ENCODE measurements at regions not wholly inside any gene's neighbourhood (a gene's known extent, or its start where the extent isn't known, plus 50 kb on each side); places are given as distances from the start of the nearest gene placed in this dataset.

- H3K9me3 ChIP-seq: no peaks in the 10 kb centered on the region
- no peaks in the 10 kb centered on the region for H3K4me1 ChIP-seq
- ATAC-seq (no peak), DNase-seq (ENCODE audit: low read depth in 1 of 2, low spot score in 1 of 2) (no peak), FAIRE-seq (no peak)
- TF ChIP-seq MYC (IDR thresholded peaks at IDR 0.05; ENCODE audit: borderline replicate concordance, low read length) (no peak), RCOR1 (IDR thresholded peaks at IDR 0.05; ENCODE audit: low read depth, low read length) (no peak), ESRRA (IDR thresholded peaks at IDR 0.05; ENCODE audit: borderline replicate concordance, low read length) (no peak), RAD21 (conservative IDR thresholded peaks at IDR 0.05 in 1 of 2, IDR thresholded peaks at IDR 0.05 in 1 of 2) (no peak), NFE2L2 (conservative IDR thresholded peaks at IDR 0.05; ENCODE audit: low read length) (no peak), RFX5 (IDR thresholded peaks at IDR 0.05) (no peak), ZFP36 (IDR thresholded peaks at IDR 0.05; ENCODE audit: borderline replicate concordance, partially characterized antibody) (no peak), ZSCAN20 (CRISPR knock-in tag; IDR thresholded peaks at IDR 0.05) (no peak), EHMT2 (IDR thresholded peaks at IDR 0.05; ENCODE audit: low read depth) (no peak), RARB (CRISPR knock-in tag; IDR thresholded peaks at IDR 0.05) (no peak), PHF8 (IDR thresholded peaks at IDR 0.05; ENCODE audit: borderline replicate concordance, low read depth) (no peak), REST (IDR thresholded peaks at IDR 0.05) (no peak), JUN (IDR thresholded peaks at IDR 0.05) (no peak), SREBF2 (IDR thresholded peaks at IDR 0.05) (no peak), MAZ (IDR thresholded peaks at IDR 0.05; ENCODE audit: borderline replicate concordance, low read depth, low read length) (no peak), RNF2 (IDR thresholded peaks at IDR 0.05; ENCODE audit: borderline replicate concordance, low read depth) (no peak), HDAC2 (IDR thresholded peaks at IDR 0.05) (no peak), KDM1A (IDR thresholded peaks at IDR 0.05; ENCODE audit: low read depth) (no peak), CBX2 (IDR thresholded peaks at IDR 0.05; ENCODE audit: borderline replicate concordance, low read depth) (no peak)
- CTCF ChIA-PET: no interaction called here
- 2% methylated on average over 2 of the region's 2 CpGs for WGBS (ENCODE audit: missing lambda C conversion rate)
- H3K4me2 ChIP-seq: no peak overlapping the region
- POLR2A ChIA-PET: no interaction called here
- H3K4me3 ChIP-seq: no peak overlapping the region
- H3K27ac ChIP-seq: no peak overlapping the region
These were observed 667.6 kb upstream of the CELF2 start for GRCh38 chr10:10350050-10350449.

- CTCF ChIA-PET: no interaction called here
- no peak for DNase-seq (ENCODE audit: low read depth in 1 of 2, low spot score in 1 of 2)
- POLR2A ChIA-PET: no interaction called here
- Histone ChIP-seq H3K4me1 (no peaks in the 10 kb centered on the region), H3K4me3 (no peak overlapping the region), H3K4me2 (no peak overlapping the region), H3K27ac (no peak overlapping the region), H3K9me3 (no peaks in the 10 kb centered on the region)
- TF ChIP-seq HOXA7 (CRISPR knock-in tag; IDR thresholded peaks at IDR 0.05) (no peak), MYC (IDR thresholded peaks at IDR 0.05; ENCODE audit: borderline replicate concordance, low read length) (no peak), HDAC2 (IDR thresholded peaks at IDR 0.05) (no peak), FOSL2 (IDR thresholded peaks at IDR 0.05) (no peak), FOSL2 (CRISPR knock-in tag; IDR thresholded peaks at IDR 0.05) (no peak)
- ATAC-seq: no peak
- 0% methylated on average over 2 of the region's 2 CpGs for WGBS (ENCODE audit: missing lambda C conversion rate)
- FAIRE-seq: no peak
These were observed 666.2 kb upstream of the CELF2 start for GRCh38 chr10:10351451-10351850.

- ATAC-seq (no peak), DNase-seq (ENCODE audit: low read depth in 1 of 2, low spot score in 1 of 2) (no peak), FAIRE-seq (no peak)
- H3K4me2 ChIP-seq: no peak overlapping the region
- no peak overlapping the region for H3K4me3 ChIP-seq
- no peaks in the 10 kb centered on the region for H3K9me3 ChIP-seq
- H3K27ac ChIP-seq: no peak overlapping the region
- 5% methylated on average over 8 of the region's 8 CpGs for WGBS (ENCODE audit: missing lambda C conversion rate)
- POLR2A ChIA-PET: no interaction called here
- no peaks in the 10 kb centered on the region for H3K4me1 ChIP-seq
- CTCF ChIA-PET: interaction anchor here (0.6 kb wide), 2 partner anchors 41 to 935 kb away, joined by 3 read pairs; no protein-coding TSS in a partner anchor
- no peak for TF ChIP-seq RARB (CRISPR knock-in tag; IDR thresholded peaks at IDR 0.05)
- TF ChIP-seq BHLHE40 (IDR thresholded peaks at IDR 0.05; ENCODE audit: low read depth, low read length): no peak
- TF ChIP-seq CTCF (IDR thresholded peaks at IDR 0.05): no peak
- no peak for TF ChIP-seq ESRRA (IDR thresholded peaks at IDR 0.05; ENCODE audit: borderline replicate concordance, low read length)
- TF ChIP-seq E2F6 (IDR thresholded peaks at IDR 0.05; ENCODE audit: borderline replicate concordance, low read depth): no peak
- no peak for TF ChIP-seq NFE2L2 (conservative IDR thresholded peaks at IDR 0.05; ENCODE audit: low read length)
- no peak for TF ChIP-seq ELK1 (IDR thresholded peaks at IDR 0.05; ENCODE audit: low read depth, low read length)
- TF ChIP-seq NPAS2 (CRISPR knock-in tag; IDR thresholded peaks at IDR 0.05; ENCODE audit: borderline replicate concordance): no peak
- no peak for TF ChIP-seq HES2 (IDR thresholded peaks at IDR 0.05)
These were observed 664.3 kb upstream of the CELF2 start for GRCh38 chr10:10353326-10353868.
